ENCODE measurements at regions not wholly inside any gene's neighbourhood (a gene's known extent, or its start where the extent isn't known, plus 50 kb on each side); places are given as distances from the start of the nearest gene placed in this dataset.

DNA sequence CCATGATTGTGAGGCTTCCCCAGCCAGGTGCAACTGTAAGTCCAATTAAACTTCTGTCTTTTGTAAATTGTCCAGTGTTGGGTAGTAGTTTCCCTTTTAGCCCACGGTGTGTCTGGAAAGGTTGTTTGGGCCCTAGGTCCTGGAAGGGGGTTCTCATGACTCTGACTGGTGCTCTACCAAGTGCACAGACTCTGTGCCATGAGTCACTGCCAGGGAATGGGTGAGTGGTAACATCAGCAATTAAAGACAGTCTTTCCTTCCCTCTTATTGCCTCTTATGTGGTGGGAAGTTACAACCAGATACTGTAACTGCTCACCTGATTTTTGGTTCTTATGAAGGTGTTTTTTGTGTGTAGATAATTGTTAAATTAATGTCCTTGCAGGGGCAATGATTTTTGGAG lies 141.2 kb downstream of the PRDM9 start:
- Histone ChIP-seq H3K4me2 (ENCODE audit: control insufficient read depth, insufficient read depth) (no peak overlapping the region), H3K9me3 (replicated peaks; ENCODE audit: control insufficient read depth, insufficient read depth, low read length) (no peaks in the 10 kb centered on the region), H3K36me3 (ENCODE audit: control insufficient read depth in 2 of 2, insufficient read depth in 2 of 2, low read length in 1 of 2) (no peaks in the 10 kb centered on the region), H4K20me1 (ENCODE audit: control insufficient read depth, insufficient read depth) (no peaks in the 10 kb centered on the region), H3K4me3 (no peak overlapping the region), H3K79me2 (ENCODE audit: control insufficient read depth, insufficient read depth, low read length) (no peaks in the 10 kb centered on the region), H3K27me3 (replicated peaks in 1 of 2; ENCODE audit: control insufficient read depth in 2 of 2, insufficient read depth in 2 of 2, low read length in 1 of 2) (no peaks in the 10 kb centered on the region), H3K27ac (ENCODE audit: control insufficient read depth, insufficient read depth) (no peak overlapping the region), H3K4me1 (ENCODE audit: control insufficient read depth, insufficient read depth, low read length) (no peaks in the 10 kb centered on the region), H3K9ac (ENCODE audit: control insufficient read depth, insufficient read depth, low read length) (no peak overlapping the region), H2AFZ (ENCODE audit: control insufficient read depth, low read depth, low read length) (no peak overlapping the region)
- ChIA-PET SMC1A (ENCODE audit: uncharacterized antibody, unreplicated experiment) (no interaction called here), CTCF (no interaction called here), POLR2A (no interaction called here), RAD21 (ENCODE audit: unreplicated experiment) (no interaction called here)
- no TSS peak for BruUV-seq (replicated peaks)
- intact Hi-C loops (cut with micrococcal nuclease; ENCODE audit: unreplicated experiment) (no loop called here), in situ Hi-C loops (cut with MboI) (no loop called here)
- no peak for DNase-seq (ENCODE audit: low read depth, low spot score)
- WGBS (ENCODE audit: insufficient coverage, insufficient replicate concordance, low lambda C conversion rate, missing lambda C conversion rate): 0% methylated on average over 1 of the region's 1 CpG
- ATAC-seq: no peak
- no peak for FAIRE-seq
- no peak for TF ChIP-seq SMARCA5 (IDR thresholded peaks at IDR 0.05)
- no peak for TF ChIP-seq WRNIP1 (IDR thresholded peaks at IDR 0.05; ENCODE audit: borderline replicate concordance, low read depth, low read length)
- TF ChIP-seq GABPA (IDR thresholded peaks at IDR 0.05; ENCODE audit: low read depth): no peak
- TF ChIP-seq NFYA (IDR thresholded peaks at IDR 0.05; ENCODE audit: borderline replicate concordance, low read depth, low read length): no peak
- TF ChIP-seq, protein P1, sequence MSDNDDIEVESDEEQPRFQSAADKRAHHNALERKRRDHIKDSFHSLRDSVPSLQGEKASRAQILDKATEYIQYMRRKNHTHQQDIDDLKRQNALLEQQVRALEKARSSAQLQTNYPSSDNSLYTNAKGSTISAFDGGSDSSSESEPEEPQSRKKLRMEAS (IDR thresholded peaks at IDR 0.05; ENCODE audit: low read depth, low read length): no peak
- no peak for TF ChIP-seq FOS (IDR thresholded peaks at IDR 0.05; ENCODE audit: borderline replicate concordance, extremely low read depth, insufficient read length)
- TF ChIP-seq, protein P2, sequence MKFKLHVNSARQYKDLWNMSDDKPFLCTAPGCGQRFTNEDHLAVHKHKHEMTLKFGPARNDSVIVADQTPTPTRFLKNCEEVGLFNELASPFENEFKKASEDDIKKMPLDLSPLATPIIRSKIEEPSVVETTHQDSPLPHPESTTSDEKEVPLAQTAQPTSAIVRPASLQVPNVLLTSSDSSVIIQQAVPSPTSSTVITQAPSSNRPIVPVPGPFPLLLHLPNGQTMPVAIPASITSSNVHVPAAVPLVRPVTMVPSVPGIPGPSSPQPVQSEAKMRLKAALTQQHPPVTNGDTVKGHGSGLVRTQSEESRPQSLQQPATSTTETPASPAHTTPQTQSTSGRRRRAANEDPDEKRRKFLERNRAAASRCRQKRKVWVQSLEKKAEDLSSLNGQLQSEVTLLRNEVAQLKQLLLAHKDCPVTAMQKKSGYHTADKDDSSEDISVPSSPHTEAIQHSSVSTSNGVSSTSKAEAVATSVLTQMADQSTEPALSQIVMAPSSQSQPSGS (IDR thresholded peaks at IDR 0.05; ENCODE audit: low read length): no peak
- TF ChIP-seq, protein P3, sequence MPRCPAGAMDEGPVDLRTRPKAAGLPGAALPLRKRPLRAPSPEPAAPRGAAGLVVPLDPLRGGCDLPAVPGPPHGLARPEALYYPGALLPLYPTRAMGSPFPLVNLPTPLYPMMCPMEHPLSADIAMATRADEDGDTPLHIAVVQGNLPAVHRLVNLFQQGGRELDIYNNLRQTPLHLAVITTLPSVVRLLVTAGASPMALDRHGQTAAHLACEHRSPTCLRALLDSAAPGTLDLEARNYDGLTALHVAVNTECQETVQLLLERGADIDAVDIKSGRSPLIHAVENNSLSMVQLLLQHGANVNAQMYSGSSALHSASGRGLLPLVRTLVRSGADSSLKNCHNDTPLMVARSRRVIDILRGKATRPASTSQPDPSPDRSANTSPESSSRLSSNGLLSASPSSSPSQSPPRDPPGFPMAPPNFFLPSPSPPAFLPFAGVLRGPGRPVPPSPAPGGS (IDR thresholded peaks at IDR 0.05; ENCODE audit: borderline replicate concordance, insufficient read depth, low read depth, low read length, poor library complexity, severe bottlenecking): no peak
- TF ChIP-seq, protein P4, sequence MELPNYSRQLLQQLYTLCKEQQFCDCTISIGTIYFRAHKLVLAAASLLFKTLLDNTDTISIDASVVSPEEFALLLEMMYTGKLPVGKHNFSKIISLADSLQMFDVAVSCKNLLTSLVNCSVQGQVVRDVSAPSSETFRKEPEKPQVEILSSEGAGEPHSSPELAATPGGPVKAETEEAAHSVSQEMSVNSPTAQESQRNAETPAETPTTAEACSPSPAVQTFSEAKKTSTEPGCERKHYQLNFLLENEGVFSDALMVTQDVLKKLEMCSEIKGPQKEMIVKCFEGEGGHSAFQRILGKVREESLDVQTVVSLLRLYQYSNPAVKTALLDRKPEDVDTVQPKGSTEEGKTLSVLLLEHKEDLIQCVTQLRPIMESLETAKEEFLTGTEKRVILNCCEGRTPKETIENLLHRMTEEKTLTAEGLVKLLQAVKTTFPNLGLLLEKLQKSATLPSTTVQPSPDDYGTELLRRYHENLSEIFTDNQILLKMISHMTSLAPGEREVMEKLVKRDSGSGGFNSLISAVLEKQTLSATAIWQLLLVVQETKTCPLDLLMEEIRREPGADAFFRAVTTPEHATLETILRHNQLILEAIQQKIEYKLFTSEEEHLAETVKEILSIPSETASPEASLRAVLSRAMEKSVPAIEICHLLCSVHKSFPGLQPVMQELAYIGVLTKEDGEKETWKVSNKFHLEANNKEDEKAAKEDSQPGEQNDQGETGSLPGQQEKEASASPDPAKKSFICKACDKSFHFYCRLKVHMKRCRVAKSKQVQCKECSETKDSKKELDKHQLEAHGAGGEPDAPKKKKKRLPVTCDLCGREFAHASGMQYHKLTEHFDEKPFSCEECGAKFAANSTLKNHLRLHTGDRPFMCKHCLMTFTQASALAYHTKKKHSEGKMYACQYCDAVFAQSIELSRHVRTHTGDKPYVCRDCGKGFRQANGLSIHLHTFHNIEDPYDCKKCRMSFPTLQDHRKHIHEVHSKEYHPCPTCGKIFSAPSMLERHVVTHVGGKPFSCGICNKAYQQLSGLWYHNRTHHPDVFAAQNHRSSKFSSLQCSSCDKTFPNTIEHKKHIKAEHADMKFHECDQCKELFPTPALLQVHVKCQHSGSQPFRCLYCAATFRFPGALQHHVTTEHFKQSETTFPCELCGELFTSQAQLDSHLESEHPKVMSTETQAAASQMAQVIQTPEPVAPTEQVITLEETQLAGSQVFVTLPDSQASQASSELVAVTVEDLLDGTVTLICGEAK (IDR thresholded peaks at IDR 0.05; ENCODE audit: borderline replicate concordance): no peak
- TF ChIP-seq EED (IDR thresholded peaks at IDR 0.05; ENCODE audit: low read depth): no peak
- TF ChIP-seq, protein P5, sequence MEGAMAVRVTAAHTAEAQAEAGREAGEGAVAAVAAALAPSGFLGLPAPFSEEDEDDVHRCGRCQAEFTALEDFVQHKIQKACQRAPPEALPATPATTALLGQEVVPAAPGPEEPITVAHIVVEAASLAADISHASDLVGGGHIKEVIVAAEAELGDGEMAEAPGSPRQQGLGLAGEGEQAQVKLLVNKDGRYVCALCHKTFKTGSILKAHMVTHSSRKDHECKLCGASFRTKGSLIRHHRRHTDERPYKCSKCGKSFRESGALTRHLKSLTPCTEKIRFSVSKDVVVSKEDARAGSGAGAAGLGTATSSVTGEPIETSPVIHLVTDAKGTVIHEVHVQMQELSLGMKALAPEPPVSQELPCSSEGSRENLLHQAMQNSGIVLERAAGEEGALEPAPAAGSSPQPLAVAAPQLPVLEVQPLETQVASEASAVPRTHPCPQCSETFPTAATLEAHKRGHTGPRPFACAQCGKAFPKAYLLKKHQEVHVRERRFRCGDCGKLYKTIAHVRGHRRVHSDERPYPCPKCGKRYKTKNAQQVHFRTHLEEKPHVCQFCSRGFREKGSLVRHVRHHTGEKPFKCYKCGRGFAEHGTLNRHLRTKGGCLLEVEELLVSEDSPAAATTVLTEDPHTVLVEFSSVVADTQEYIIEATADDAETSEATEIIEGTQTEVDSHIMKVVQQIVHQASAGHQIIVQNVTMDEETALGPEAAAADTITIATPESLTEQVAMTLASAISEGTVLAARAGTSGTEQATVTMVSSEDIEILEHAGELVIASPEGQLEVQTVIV (IDR thresholded peaks at IDR 0.05; ENCODE audit: borderline replicate concordance, partially characterized antibody): no peak
- TF ChIP-seq RFX5 (IDR thresholded peaks at IDR 0.05; ENCODE audit: low read depth, low read length): no peak
- TF ChIP-seq YBX1 (IDR thresholded peaks at IDR 0.05): no peak
- no peak for TF ChIP-seq MEF2B (IDR thresholded peaks at IDR 0.05; ENCODE audit: partially characterized antibody, poor library complexity, severe bottlenecking)

Data from GM12878 (cell line).